NCI-H460 (cell line): ENCODE measurements at regions not wholly inside any gene's neighbourhood (a gene's known extent, or its start where the extent isn't known, plus 50 kb on each side); places are given as distances from the start of the nearest gene placed in this dataset.

Experiments used
- DNase-seq: peaks from one replicate; pipeline ENCODE4 v3.0.0-alpha.2; 2016; ENCODE audit warnings: low read depth; ENCODE audit errors: extremely low read depth

- DNase-seq, result no peak
These were observed 484.8 kb downstream of the PSAT1 start for GRCh38 chr9:78781681-78782080.

DNA sequence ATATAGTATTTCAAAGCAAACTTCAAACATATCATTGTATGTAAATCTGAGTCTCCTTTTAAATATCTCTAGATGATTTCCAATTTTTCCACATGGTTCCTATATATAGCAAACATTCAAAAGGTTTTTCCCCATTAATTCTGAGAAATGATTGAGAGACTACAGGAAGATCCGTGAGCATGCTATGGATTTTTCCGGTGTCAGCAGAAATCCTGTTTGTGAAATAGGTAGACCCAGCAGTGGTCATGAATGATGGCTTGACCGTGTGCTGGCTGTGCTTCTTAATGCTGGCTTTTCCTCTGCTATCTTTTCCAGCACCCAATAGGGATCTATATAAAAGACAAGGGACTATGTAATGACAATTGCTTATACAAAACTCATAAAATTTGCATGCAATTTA, 485.3 kb downstream of the PSAT1 start:
- DNase-seq, result no peak

DNA sequence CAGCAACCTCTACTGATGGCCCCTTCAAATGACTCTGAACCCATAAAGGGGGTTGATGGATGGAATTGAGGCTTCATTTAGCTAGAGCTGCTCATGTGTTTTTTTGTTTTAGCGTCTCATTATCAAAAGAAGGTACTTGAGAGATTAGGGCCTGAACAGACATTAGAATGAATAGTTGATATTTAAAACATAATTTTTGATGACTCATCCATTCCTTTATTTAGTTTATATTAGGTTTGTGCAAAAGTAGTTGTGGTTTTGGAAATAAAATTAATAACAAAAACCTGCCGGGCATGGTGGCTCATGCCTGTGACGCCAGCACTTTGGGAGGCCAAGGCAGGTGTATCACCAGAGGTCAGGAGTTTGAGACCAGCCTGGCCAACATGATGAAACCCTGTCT, 485.9 kb downstream of the PSAT1 start:
- DNase-seq, result no peak

DNA sequence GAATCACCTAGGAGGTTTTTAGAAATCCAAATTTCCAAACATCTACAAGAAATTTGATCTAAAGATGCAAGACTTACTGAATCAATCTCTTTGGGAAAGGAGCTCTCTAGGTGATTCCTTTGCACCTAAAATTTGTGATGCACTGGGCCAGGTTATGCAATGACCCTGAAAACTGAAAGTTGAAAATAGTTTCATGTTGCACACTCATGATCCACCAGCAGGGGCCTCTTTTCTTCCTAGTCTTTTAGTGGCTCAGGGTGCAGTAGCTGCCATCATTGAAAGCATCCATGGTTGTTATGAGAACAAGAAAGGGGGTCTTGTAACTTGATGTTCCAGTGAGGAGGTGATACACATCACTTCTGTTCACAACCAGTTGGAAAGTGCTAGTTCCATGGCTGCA, 486.8 kb downstream of the PSAT1 start:
- no peak for DNase-seq

DNA sequence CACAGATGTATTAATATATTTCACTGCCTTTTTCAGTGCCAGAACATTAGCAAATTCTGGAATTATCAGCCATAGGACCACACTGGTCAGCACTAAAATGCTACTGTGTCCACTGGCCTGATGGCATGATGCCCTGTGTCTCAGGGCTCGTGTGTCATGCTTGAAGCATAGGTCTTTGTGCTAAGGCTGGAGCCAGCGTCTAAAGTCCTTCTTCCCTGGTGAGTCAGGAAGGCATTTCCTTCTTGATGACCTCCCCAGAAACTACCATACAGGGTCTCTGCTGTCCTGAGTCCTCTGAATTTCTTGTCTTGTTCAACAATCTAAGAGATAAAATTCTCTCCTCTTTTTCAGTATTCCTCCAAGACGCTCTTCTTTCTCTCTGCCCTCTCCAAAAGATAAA, 489.9 kb downstream of the PSAT1 start:
- DNase-seq, result no peak

- no peak for DNase-seq
These were observed 491.2 kb downstream of the PSAT1 start for GRCh38 chr9:78788101-78788500.

- DNase-seq, result no peak
These were observed 494.9 kb downstream of the PSAT1 start for GRCh38 chr9:78791779-78792178.

DNA sequence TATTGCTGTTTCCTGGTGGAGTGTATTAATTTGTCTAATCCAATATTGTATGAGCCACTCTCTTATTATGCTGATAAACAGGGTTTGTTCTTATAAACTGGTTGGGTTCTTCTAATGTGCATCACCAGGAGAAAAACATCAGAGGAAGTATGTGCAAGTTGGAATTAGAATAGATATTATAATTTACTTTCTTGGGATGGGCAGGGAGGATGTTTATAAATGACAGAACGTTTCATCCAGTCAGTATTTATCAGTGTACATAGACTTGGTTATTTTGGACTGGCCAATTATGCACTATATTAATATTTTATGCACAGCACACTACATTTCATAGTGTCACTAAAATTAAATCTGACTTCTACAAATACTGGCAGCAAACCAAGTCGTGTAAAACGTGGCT, 495.8 kb downstream of the PSAT1 start:
- DNase-seq, result no peak

DNA sequence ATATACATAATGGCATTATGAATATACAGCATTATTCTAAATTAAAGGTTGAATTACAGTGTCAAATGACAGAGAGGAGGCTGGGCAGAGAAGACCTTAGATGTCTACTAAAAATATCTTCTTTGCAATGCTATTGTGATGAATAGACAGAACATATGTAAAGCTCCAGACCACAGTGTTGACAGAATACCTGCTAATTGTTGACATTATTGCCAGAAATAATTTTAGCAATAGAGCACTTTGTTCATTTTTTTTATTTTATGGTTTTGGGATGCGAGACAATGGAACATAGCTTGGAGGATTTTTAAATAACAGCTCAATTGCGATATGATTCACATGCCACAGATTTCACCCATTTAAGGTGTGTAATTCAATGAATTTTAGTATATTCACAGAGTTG, 508.8 kb downstream of the PSAT1 start:
- DNase-seq, result no peak

GRCh38 chr9:78806492-78807160, 509.7 kb downstream of the PSAT1 start:
- DNase-seq, result no peak

- no peak for DNase-seq
These were observed 510.4 kb downstream of the PSAT1 start for GRCh38 chr9:78807286-78807685.

DNA sequence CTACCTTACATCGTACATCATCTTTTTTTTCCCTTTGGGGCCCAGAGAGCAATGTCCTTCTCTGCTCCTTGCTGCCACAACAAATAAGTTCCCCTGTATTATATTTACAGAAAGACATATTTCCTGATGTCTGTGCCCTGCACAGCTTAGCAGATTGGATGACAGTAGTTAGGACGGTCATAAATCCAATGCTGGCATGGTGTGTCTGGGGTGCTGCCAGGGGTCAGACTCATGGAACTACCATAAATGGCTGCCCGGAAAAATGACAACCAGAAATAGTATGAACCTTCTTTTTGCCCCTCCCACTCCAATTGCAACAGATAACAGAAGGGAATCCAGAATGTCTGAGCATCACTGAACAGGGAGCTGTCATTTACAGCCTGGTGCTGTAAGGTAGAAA, 511.1 kb downstream of the PSAT1 start:
- no peak for DNase-seq

DNA sequence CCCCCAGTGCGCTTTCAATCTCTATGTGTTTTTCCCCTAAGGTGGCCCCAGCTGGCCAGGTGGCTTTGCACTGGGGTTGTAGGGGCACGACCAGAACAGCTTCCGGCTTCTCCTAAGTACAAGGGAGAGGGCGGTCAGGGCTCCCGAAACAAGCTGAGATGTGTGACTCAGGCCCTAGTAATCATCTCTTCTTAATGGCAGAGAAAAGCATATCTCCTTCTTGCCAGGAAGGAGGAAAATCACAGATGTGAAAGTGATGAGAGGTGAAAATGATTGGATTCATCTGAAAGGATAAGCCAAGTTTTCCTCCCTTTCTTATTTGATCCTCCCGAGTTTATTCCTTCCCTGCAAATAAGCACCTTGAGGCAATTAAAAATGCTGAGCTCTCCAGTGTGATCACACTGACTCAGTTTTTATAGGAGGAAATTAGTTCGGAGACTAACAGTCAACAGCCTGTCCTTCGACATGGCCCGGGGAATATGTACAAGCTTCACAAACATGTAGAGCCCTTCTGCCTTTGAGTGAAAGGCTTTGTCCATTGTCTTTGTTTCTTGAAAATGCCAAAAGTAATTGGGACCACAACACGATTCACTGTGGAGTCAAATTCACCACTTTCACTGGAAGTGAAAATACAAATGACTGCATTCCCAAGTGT, 514.8 kb downstream of the PSAT1 start:
- no peak for DNase-seq

GRCh38 chr9:78812665-78813064, 515.7 kb downstream of the PSAT1 start:
- peak; percentile 53 for DNase-seq

DNA sequence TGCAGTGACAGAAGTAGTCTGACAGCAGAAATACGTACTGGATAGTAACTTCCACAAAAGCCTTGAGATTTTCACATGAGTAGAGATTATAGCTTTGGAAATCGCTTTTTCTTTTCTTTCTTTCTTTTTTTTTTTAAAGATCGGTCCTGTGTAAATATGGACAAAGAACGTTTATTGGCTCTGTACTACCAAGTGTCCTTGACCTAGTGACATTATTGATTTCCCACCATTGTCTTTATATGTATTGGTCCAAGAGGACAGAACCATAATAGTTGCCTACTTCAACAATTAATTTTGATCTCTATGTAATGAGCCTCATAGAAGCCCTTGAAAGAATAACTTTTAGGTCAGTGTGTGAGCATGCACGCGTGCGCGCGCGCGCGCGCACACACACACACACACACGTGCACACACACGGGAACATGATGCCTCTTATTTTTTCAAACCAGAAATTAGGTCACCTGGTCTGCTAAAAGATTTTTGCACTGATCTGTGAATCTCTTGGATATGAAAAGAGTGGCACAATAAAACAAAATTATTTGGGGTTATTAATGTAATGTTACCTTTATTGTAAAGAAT, 516.8 kb downstream of the PSAT1 start:
- DNase-seq, result no peak

DNA sequence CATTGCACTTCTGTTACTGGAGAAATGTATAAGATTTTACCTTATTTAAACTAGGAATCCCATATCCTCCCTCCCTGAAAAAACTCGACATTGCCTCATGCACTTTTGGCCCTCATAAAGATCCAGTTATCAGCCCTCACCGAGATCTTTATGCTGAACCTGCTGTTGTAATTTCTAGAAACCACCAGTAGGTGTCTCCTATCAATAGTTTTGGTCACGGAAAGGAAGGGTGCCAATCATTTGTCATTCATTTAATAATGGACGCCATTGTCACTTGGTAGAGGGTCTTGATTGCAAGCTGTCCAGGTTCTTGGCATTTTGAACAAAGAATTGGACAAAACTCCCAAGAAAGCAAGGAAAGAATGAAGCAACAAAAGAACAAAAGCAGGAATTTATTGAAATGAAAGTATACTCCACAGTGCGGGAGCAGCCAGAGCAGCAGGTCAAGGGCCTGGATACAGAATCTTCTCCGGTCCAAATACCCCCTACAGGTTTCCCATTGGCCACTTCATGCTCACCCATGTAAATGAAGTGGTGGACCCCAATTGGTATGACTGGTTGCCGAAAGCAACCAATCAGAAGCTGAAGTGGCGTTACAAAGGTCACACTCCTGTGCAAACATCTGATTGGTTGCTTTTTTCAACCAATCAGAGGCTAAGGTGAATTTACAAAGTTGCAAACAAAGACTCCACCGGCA, 524.3 kb downstream of the PSAT1 start:
- DNase-seq, result peak; percentile 54

GRCh38 chr9:78826527-78826926, 529.6 kb downstream of the PSAT1 start:
- no peak for DNase-seq

- no peak for DNase-seq
These were observed 531.6 kb downstream of the PSAT1 start for GRCh38 chr9:78828521-78828920.

- no peak for DNase-seq
These were observed 533.4 kb downstream of the PSAT1 start for GRCh38 chr9:78830301-78830700.

- no peak for DNase-seq
These were observed 534.8 kb downstream of the PSAT1 start for GRCh38 chr9:78831726-78832125.

- DNase-seq, result no peak
These were observed 539.1 kb downstream of the PSAT1 start for GRCh38 chr9:78835928-78836450.

GRCh38 chr9:78839252-78839651, 542.3 kb downstream of the PSAT1 start:
- no peak for DNase-seq
